DND-41 (cell line): ENCODE measurements at regions not wholly inside any gene's neighbourhood (a gene's known extent, or its start where the extent isn't known, plus 50 kb on each side); places are given as distances from the start of the nearest gene placed in this dataset.

ENCODE experiments used
- ATAC-seq: fragments of 200-7000 bp; cut with Tn5 transposase; 3 replicates; pipeline ENCODE4 v1.9.1; 2021; ENCODE audit warnings: low read depth; ENCODE audit not compliant: insufficient read depth
- DNase-seq: peaks from one replicate; pipeline ENCODE4 v3.0.0-alpha.2; 2020
- H2AFZ ChIP-seq: 2 replicates; pipeline ENCODE4 v1.6.0; 2012; ENCODE audit warnings: low read depth, low read length
- H3K27ac ChIP-seq: 2 replicates; pipeline ENCODE4 v1.5.1; 2012; ENCODE audit warnings: low read length, inconsistent platforms
- H3K27me3 ChIP-seq: fragments of 200-600 bp; sonication (generic); 2 replicates; pipeline ENCODE4 v1.6.0; 2012; ENCODE audit warnings: low read length, mild to moderate bottlenecking, inconsistent platforms; ENCODE audit not compliant: insufficient read depth, poor library complexity
- H3K36me3 ChIP-seq: 2 replicates; pipeline ENCODE4 v1.5.1; 2012; ENCODE audit warnings: low read length, inconsistent platforms; ENCODE audit not compliant: insufficient read depth
- H3K4me1 ChIP-seq: 2 replicates; pipeline ENCODE4 v1.5.1; 2012; ENCODE audit warnings: mild to moderate bottlenecking, low read length; ENCODE audit not compliant: insufficient read depth
- H3K4me2 ChIP-seq: 2 replicates; pipeline ENCODE4 v1.6.0; 2012; ENCODE audit warnings: mild to moderate bottlenecking, moderate library complexity, low read length, inconsistent platforms; ENCODE audit not compliant: insufficient read depth
- H3K4me3 ChIP-seq, 2 experiments: fragments of 200-600 bp in 1 of 2; shearing (Covaris generic) in 1 of 2; 2 replicates each; pipeline ENCODE4 v1.5.1; 2012 to 2016; ENCODE audit warnings: inconsistent platforms in 2 of 2, low read length in 2 of 2, mild to moderate bottlenecking in 2 of 2, low read depth in 1 of 2, moderate library complexity in 1 of 2
- H3K79me2 ChIP-seq: 2 replicates; pipeline ENCODE4 v1.6.0; 2012; ENCODE audit warnings: low read length, inconsistent platforms; ENCODE audit not compliant: insufficient read depth
- H3K9ac ChIP-seq: 2 replicates; pipeline ENCODE4 v1.6.0; 2012; ENCODE audit warnings: low read depth, mild to moderate bottlenecking, inconsistent platforms, low read length, moderate library complexity
- H3K9me3 ChIP-seq: 2 replicates; pipeline ENCODE4 v1.5.1; 2012; ENCODE audit warnings: low read length, moderate library complexity, mild to moderate bottlenecking, inconsistent platforms; ENCODE audit not compliant: insufficient read depth, severe bottlenecking
- H4K20me1 ChIP-seq: 2 replicates; pipeline ENCODE4 v1.6.0; 2012; ENCODE audit warnings: low read length; ENCODE audit not compliant: insufficient read depth
- CTCF ChIP-seq: IDR thresholded peaks from 2 replicates; pipeline ENCODE4 v1.5.1; 2012; ENCODE audit warnings: borderline replicate concordance, low read length, moderate library complexity, mild to moderate bottlenecking; ENCODE audit not compliant: poor library complexity, severe bottlenecking; ENCODE audit errors: extremely low read depth
- EZH2 ChIP-seq: IDR thresholded peaks from 3 replicates; pipeline ENCODE4 v1.6.1; 2012; ENCODE audit warnings: borderline replicate concordance, low read depth, mild to moderate bottlenecking, moderate library complexity, low read length, inconsistent platforms; ENCODE audit not compliant: severe bottlenecking

- Histone ChIP-seq H3K4me3 (no peak overlapping the region), H4K20me1 (no peaks in the 10 kb centered on the region), H3K9me3 (no peaks in the 10 kb centered on the region), H2AFZ (no peak overlapping the region), H3K4me2 (no peak overlapping the region), H3K36me3 (no peaks in the 10 kb centered on the region), H3K4me1 (no peaks in the 10 kb centered on the region), H3K79me2 (no peaks in the 10 kb centered on the region), H3K27ac (no peak overlapping the region), H3K9ac (no peak overlapping the region), H3K27me3 (no peaks in the 10 kb centered on the region)
- no peak for ATAC-seq
- TF ChIP-seq EZH2 = no peak
- TF ChIP-seq CTCF = no peak
- no peak for DNase-seq
These were observed 1338.7 kb upstream of the ADGRL2 start for GRCh38 chr1:80462006-80462405.

GRCh38 chr1:80457409-80457808 lies 1343.3 kb upstream of the ADGRL2 start:
- ATAC-seq (no peak), DNase-seq (no peak)
- Histone ChIP-seq H3K4me1 (no peaks in the 10 kb centered on the region), H2AFZ (no peak overlapping the region), H3K79me2 (no peaks in the 10 kb centered on the region), H3K9ac (no peak overlapping the region), H3K36me3 (no peaks in the 10 kb centered on the region), H3K27me3 (no peaks in the 10 kb centered on the region), H3K27ac (no peak overlapping the region), H3K4me2 (no peak overlapping the region), H3K9me3 (no peaks in the 10 kb centered on the region), H4K20me1 (no peaks in the 10 kb centered on the region), H3K4me3 (no peak overlapping the region)
- TF ChIP-seq EZH2 = no peak
- no peak for TF ChIP-seq CTCF

GRCh38 chr1:80453775-80454174 lies 1347.0 kb upstream of the ADGRL2 start:
- H3K4me2 ChIP-seq = no peak overlapping the region
- TF ChIP-seq EZH2 (no peak), CTCF (no peak)
- no peak overlapping the region for H3K4me3 ChIP-seq
- H4K20me1 ChIP-seq = no peaks in the 10 kb centered on the region
- H3K79me2 ChIP-seq = no peaks in the 10 kb centered on the region
- no peaks in the 10 kb centered on the region for H3K36me3 ChIP-seq
- DNase-seq (no peak), ATAC-seq (no peak)
- H3K27ac ChIP-seq = no peak overlapping the region
- H3K4me1 ChIP-seq = no peaks in the 10 kb centered on the region
- no peak overlapping the region for H3K9ac ChIP-seq
- no peak overlapping the region for H2AFZ ChIP-seq
- H3K27me3 ChIP-seq = no peaks in the 10 kb centered on the region
- no peaks in the 10 kb centered on the region for H3K9me3 ChIP-seq

- no peak overlapping the region for H3K27ac ChIP-seq
These were observed 1350.0 kb upstream of the ADGRL2 start for GRCh38 chr1:80450711-80451110.

More at GRCh38 chr1:80450711-80451110, 1350.0 kb upstream of the ADGRL2 start:
- Histone ChIP-seq H3K79me2 (no peaks in the 10 kb centered on the region), H3K9me3 (no peaks in the 10 kb centered on the region), H2AFZ (no peak overlapping the region), H3K4me1 (no peaks in the 10 kb centered on the region), H3K4me3 (no peak overlapping the region), H3K27me3 (no peaks in the 10 kb centered on the region), H3K4me2 (no peak overlapping the region), H3K36me3 (no peaks in the 10 kb centered on the region), H3K9ac (no peak overlapping the region), H4K20me1 (no peaks in the 10 kb centered on the region)
- ATAC-seq = no peak
- no peak for DNase-seq
- TF ChIP-seq CTCF (no peak), EZH2 (no peak)
